Stimulated activated CD8-positive, alpha-beta memory T cell treated with anti-CD3 and anti-CD28 coated beads, Interleukin-15, amount 100 ng/mL, for 1 hour (primary cell): ENCODE measurements at regions not wholly inside any gene's neighbourhood (a gene's known extent, or its start where the extent isn't known, plus 50 kb on each side); places are given as distances from the start of the nearest gene placed in this dataset.
"Not testable (repeated sequence)": the region's sequence is repeated elsewhere in the genome, so short reads cannot be mapped to it uniquely, and the experiment has no call there.

ENCODE experiments used
- DNase-seq: peaks from one replicate; pipeline ENCODE4 v3.0.0-alpha.2; 2020; ENCODE audit warnings: low read depth

- no peak for DNase-seq
These were observed 52.3 kb downstream of the MRPL57 start for GRCh38 chr13:21228738-21229137.

GRCh38 chr13:21229241-21230024, 53.0 kb downstream of the MRPL57 start:
- DNase-seq: no peak

- no peak for DNase-seq
These were observed 54.1 kb downstream of the MRPL57 start for GRCh38 chr13:21230516-21230915.

- DNase-seq: no peak
These were observed 55.0 kb downstream of the MRPL57 start for GRCh38 chr13:21231426-21231940.

GRCh38 chr13:21232196-21232595, 55.7 kb downstream of the MRPL57 start:
- no peak for DNase-seq

GRCh38 chr13:21232599-21232998, 56.1 kb downstream of the MRPL57 start:
- no peak for DNase-seq

GRCh38 chr13:21233086-21233485, 56.6 kb downstream of the MRPL57 start:
- DNase-seq: no peak

- no peak for DNase-seq
These were observed 58.1 kb downstream of the MRPL57 start for GRCh38 chr13:21234526-21234925.

- no peak for DNase-seq
These were observed 58.7 kb downstream of the MRPL57 start for GRCh38 chr13:21235174-21235573.

GRCh38 chr13:21237081-21237480, 60.6 kb downstream of the MRPL57 start:
- no peak for DNase-seq

GRCh38 chr13:21238267-21238666, 61.8 kb downstream of the MRPL57 start:
- no peak for DNase-seq

- DNase-seq: no peak
These were observed 64.1 kb downstream of the MRPL57 start for GRCh38 chr13:21240586-21240985.

GRCh38 chr13:21242236-21242635, 65.8 kb downstream of the MRPL57 start:
- no peak for DNase-seq

GRCh38 chr13:21243045-21243897, 66.8 kb downstream of the MRPL57 start:
- no peak for DNase-seq

GRCh38 chr13:21243898-21244184, 67.4 kb downstream of the MRPL57 start:
- not testable (repeated sequence) for DNase-seq

- DNase-seq: no peak
These were observed 70.4 kb downstream of the MRPL57 start for GRCh38 chr13:21246761-21247452.

GRCh38 chr13:21256351-21256761, 79.9 kb downstream of the MRPL57 start:
- no peak for DNase-seq

- no peak for DNase-seq
These were observed 80.4 kb downstream of the MRPL57 start for GRCh38 chr13:21256891-21257290.

- no peak for DNase-seq
These were observed 83.4 kb downstream of the MRPL57 start for GRCh38 chr13:21259571-21260455.

- not testable (repeated sequence) for DNase-seq
These were observed 84.3 kb downstream of the MRPL57 start for GRCh38 chr13:21260561-21261290.
